Astrocyte (in vitro differentiated cells and primary cell): ENCODE measurements at regions not wholly inside any gene's neighbourhood (a gene's known extent, or its start where the extent isn't known, plus 50 kb on each side); places are given as distances from the start of the nearest gene placed in this dataset.

ENCODE experiments used
- CTCF ChIP-seq: IDR thresholded peaks from 2 replicates; pipeline ENCODE4 v1.5.1; 2011; ENCODE audit warnings: low read depth, mild to moderate bottlenecking, inconsistent platforms, low read length, moderate library complexity; ENCODE audit not compliant: insufficient read depth
- EZH2 ChIP-seq: IDR thresholded peaks from 2 replicates; pipeline ENCODE4 v1.6.1; 2012; ENCODE audit warnings: mild to moderate bottlenecking, low read length, inconsistent platforms; ENCODE audit not compliant: insufficient read depth

- TF ChIP-seq CTCF (no peak), EZH2 (no peak)
Measured at GRCh38 chr1:170337413-170337994, 191.7 kb downstream of the NTMT2 start.
